ENCODE measurements at regions not wholly inside any gene's neighbourhood (a gene's known extent, or its start where the extent isn't known, plus 50 kb on each side); places are given as distances from the start of the nearest gene placed in this dataset.

DNA sequence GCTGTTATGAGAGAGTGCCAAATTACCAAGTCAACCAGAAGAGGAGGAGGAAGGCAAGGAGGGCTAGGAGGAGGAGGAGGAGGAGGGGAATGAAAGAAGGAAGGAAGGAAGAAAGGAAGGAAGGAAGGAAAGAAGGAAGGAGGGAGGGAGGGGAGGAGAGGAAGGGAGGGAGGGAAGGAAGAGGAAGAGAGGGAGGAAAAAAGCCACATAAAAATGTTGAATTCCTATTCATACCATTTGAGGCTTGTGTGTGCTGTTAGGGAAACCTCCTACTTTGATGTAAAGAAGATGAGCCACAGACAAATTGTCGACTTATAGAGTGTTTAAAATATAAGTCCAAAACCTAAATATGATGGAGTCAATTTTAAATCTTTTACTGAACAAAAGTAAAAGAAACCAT is 65.3 kb upstream of the MYLIP start:
- H3K4me1 Mint-ChIP-seq (ENCODE audit: low read depth, unreplicated experiment): no peaks in the 10 kb centered on the region
- no peak overlapping the region for H3K27ac Mint-ChIP-seq (ENCODE audit: unreplicated experiment)
- no peak overlapping the region for H3K4me3 Mint-ChIP-seq (ENCODE audit: low read depth, unreplicated experiment)
- no peaks in the 10 kb centered on the region for H3K9me3 Mint-ChIP-seq (ENCODE audit: low read depth, unreplicated experiment)
- H3K36me3 Mint-ChIP-seq (ENCODE audit: insufficient read depth, unreplicated experiment): no peaks in the 10 kb centered on the region
- CTCF ChIA-PET: no interaction called here
- H3K27me3 Mint-ChIP-seq (ENCODE audit: unreplicated experiment): no peaks in the 10 kb centered on the region
- intact Hi-C loops (cut with micrococcal nuclease; ENCODE audit: unreplicated experiment): no loop called here
- DNase-seq: no peak
- no TSS peak for BruUV-seq (replicated peaks)
- TF ChIP-seq CTCF (IDR thresholded peaks at IDR 0.05; ENCODE audit: unreplicated experiment): no peak

GRCh38 chr6:16061818-16062217 is 67.1 kb upstream of the MYLIP start:
- no peaks in the 10 kb centered on the region for H3K36me3 Mint-ChIP-seq (ENCODE audit: insufficient read depth, unreplicated experiment)
- no peaks in the 10 kb centered on the region for H3K4me1 Mint-ChIP-seq (ENCODE audit: low read depth, unreplicated experiment)
- no peaks in the 10 kb centered on the region for H3K27me3 Mint-ChIP-seq (ENCODE audit: unreplicated experiment)
- no TSS peak for BruUV-seq (replicated peaks)
- TF ChIP-seq CTCF (IDR thresholded peaks at IDR 0.05; ENCODE audit: unreplicated experiment): no peak
- H3K9me3 Mint-ChIP-seq (ENCODE audit: low read depth, unreplicated experiment): no peaks in the 10 kb centered on the region
- no peak overlapping the region for H3K4me3 Mint-ChIP-seq (ENCODE audit: low read depth, unreplicated experiment)
- no peak for DNase-seq
- CTCF ChIA-PET: no interaction called here
- no peak overlapping the region for H3K27ac Mint-ChIP-seq (ENCODE audit: unreplicated experiment)
- intact Hi-C loops (cut with micrococcal nuclease; ENCODE audit: unreplicated experiment): no loop called here

GRCh38 chr6:16060039-16060438 is 68.8 kb upstream of the MYLIP start:
- Mint-ChIP-seq H3K4me1 (ENCODE audit: low read depth, unreplicated experiment) (no peaks in the 10 kb centered on the region), H3K36me3 (ENCODE audit: insufficient read depth, unreplicated experiment) (no peaks in the 10 kb centered on the region), H3K27ac (ENCODE audit: unreplicated experiment) (no peak overlapping the region), H3K4me3 (ENCODE audit: low read depth, unreplicated experiment) (no peak overlapping the region), H3K27me3 (ENCODE audit: unreplicated experiment) (no peaks in the 10 kb centered on the region), H3K9me3 (ENCODE audit: low read depth, unreplicated experiment) (no peaks in the 10 kb centered on the region)
- CTCF ChIA-PET: no interaction called here
- no TSS peak for BruUV-seq (replicated peaks)
- DNase-seq: no peak
- TF ChIP-seq CTCF (IDR thresholded peaks at IDR 0.05; ENCODE audit: unreplicated experiment): no peak
- intact Hi-C loops (cut with micrococcal nuclease; ENCODE audit: unreplicated experiment): no loop called here

- Mint-ChIP-seq H3K36me3 (ENCODE audit: insufficient read depth, unreplicated experiment) (no peaks in the 10 kb centered on the region), H3K27me3 (ENCODE audit: unreplicated experiment) (no peaks in the 10 kb centered on the region)
- CTCF ChIA-PET: no interaction called here
Measured at GRCh38 chr6:16059496-16059895, 69.4 kb upstream of the MYLIP start.

More at GRCh38 chr6:16059496-16059895, 69.4 kb upstream of the MYLIP start:
- intact Hi-C loops (cut with micrococcal nuclease; ENCODE audit: unreplicated experiment): no loop called here
- DNase-seq: no peak
- Mint-ChIP-seq H3K9me3 (ENCODE audit: low read depth, unreplicated experiment) (no peaks in the 10 kb centered on the region), H3K4me3 (ENCODE audit: low read depth, unreplicated experiment) (no peak overlapping the region), H3K27ac (ENCODE audit: unreplicated experiment) (no peak overlapping the region), H3K4me1 (ENCODE audit: low read depth, unreplicated experiment) (no peaks in the 10 kb centered on the region)
- no TSS peak for BruUV-seq (replicated peaks)
- no peak for TF ChIP-seq CTCF (IDR thresholded peaks at IDR 0.05; ENCODE audit: unreplicated experiment)
